ENCODE measurements at regions not wholly inside any gene's neighbourhood (a gene's known extent, or its start where the extent isn't known, plus 50 kb on each side); places are given as distances from the start of the nearest gene placed in this dataset.
A peak's percentile ranks its signal among the peaks of the same experiment; 100 is the strongest.

GRCh38 chr9:13960011-13960765 lies 353.8 kb downstream of the NFIB start:
- BruUV-seq (replicated peaks), result no TSS peak
- FAIRE-seq, result no peak
- POLR2A ChIA-PET, result interaction anchor here (0.7 kb wide), 1 partner anchor 334 kb away, joined by 3 read pairs; no protein-coding TSS in a partner anchor
- H4K20me1 ChIP-seq (replicated peaks; ENCODE audit: control insufficient read depth, extremely low read depth, insufficient read depth, low read length), result no peaks in the 10 kb centered on the region
- dilution Hi-C loops (cut with MboI; ENCODE audit: extremely low pct_ligation_motif_present, low sequenced_read_pairs), result no loop called here
- peaks cover 3% of the 10 kb centered on the region for H3K4me1 ChIP-seq (ENCODE audit: control insufficient read depth, extremely low read depth, insufficient read depth, low read length)
- intact Hi-C loops (cut with micrococcal nuclease), result no loop called here
- TF ChIP-seq EZH2 (IDR thresholded peaks at IDR 0.05; ENCODE audit: borderline replicate concordance, low read depth, low read length, severe bottlenecking) (no peak), MYC (IDR thresholded peaks at IDR 0.05; ENCODE audit: low read depth, low read length) (no peak), MAX (IDR thresholded peaks at IDR 0.05; ENCODE audit: insufficient read depth, insufficient read length) (no peak)
- H3K36me3 ChIP-seq (ENCODE audit: control insufficient read depth in 2 of 2, extremely low read depth in 1 of 2, insufficient read depth in 2 of 2, low read length in 2 of 2), result no peaks in the 10 kb centered on the region
- H3K4me2 ChIP-seq (ENCODE audit: insufficient read depth, low read length), result no peak overlapping the region
- no peak overlapping the region for H3K4me3 ChIP-seq (replicated peaks in 1 of 3; ENCODE audit: insufficient read depth in 1 of 3, low read depth in 1 of 3, low read length in 3 of 3)
- no peaks in the 10 kb centered on the region for H3K79me2 ChIP-seq (ENCODE audit: control insufficient read depth, insufficient read depth, low read length)
- H2AFZ ChIP-seq (ENCODE audit: low read depth, low read length), result no peak overlapping the region
- H3K9ac ChIP-seq (replicated peaks; ENCODE audit: extremely low read depth, insufficient read depth, low read length), result no peak overlapping the region
- CTCF ChIA-PET, result interaction anchor here (1.1 to 1.7 kb wide), 3 partner anchors 10 to 67 kb away, joined by 3 to 6 read pairs (median 3); no protein-coding TSS in a partner anchor
- H3K27ac ChIP-seq (ENCODE audit: insufficient read depth, low read depth, low read length), result no peak overlapping the region
- no peaks in the 10 kb centered on the region for H3K9me1 ChIP-seq (replicated peaks; ENCODE audit: control insufficient read depth, extremely low read depth, insufficient read depth, low read length)
- no peaks in the 10 kb centered on the region for H3K9me3 ChIP-seq (replicated peaks; ENCODE audit: control insufficient read depth, insufficient read depth, low read length)
- no peaks in the 10 kb centered on the region for H3K27me3 ChIP-seq (ENCODE audit: control insufficient read depth in 2 of 2, insufficient read depth in 2 of 2, low read length in 2 of 2)
- peak; percentile 65 for DNase-seq (ENCODE audit: low read depth, low spot score)

DNA sequence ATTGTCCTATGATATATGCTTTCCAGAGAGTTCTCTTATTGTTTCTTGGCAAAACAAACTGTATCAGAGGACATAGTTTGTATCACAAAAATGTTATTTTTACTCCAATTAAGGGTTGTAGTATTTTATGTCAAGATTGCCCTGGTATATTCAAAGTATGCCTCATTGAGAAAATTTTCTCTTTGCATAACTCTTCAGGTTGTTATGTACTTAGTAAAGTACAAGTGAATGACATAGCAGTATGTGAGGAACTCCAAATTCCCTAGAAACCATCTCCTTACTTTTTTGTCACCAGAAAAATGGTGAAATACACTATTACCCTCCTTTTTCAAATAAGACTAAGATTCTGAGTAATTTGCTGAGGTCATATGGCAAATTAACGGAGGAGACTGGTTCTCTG lies 355.3 kb downstream of the NFIB start:
- Histone ChIP-seq H3K4me3 (replicated peaks in 1 of 3; ENCODE audit: insufficient read depth in 1 of 3, low read depth in 1 of 3, low read length in 3 of 3) (no peak overlapping the region), H3K4me2 (ENCODE audit: insufficient read depth, low read length) (no peak overlapping the region), H3K36me3 (ENCODE audit: control insufficient read depth in 2 of 2, extremely low read depth in 1 of 2, insufficient read depth in 2 of 2, low read length in 2 of 2) (no peaks in the 10 kb centered on the region), H3K9me1 (replicated peaks; ENCODE audit: control insufficient read depth, extremely low read depth, insufficient read depth, low read length) (no peaks in the 10 kb centered on the region), H3K27me3 (ENCODE audit: control insufficient read depth in 2 of 2, insufficient read depth in 2 of 2, low read length in 2 of 2) (no peaks in the 10 kb centered on the region), H4K20me1 (replicated peaks; ENCODE audit: control insufficient read depth, extremely low read depth, insufficient read depth, low read length) (no peaks in the 10 kb centered on the region), H3K4me1 (ENCODE audit: control insufficient read depth, extremely low read depth, insufficient read depth, low read length) (peaks cover 3% of the 10 kb centered on the region), H3K27ac (ENCODE audit: insufficient read depth, low read depth, low read length) (no peak overlapping the region), H2AFZ (ENCODE audit: low read depth, low read length) (no peak overlapping the region), H3K9ac (replicated peaks; ENCODE audit: extremely low read depth, insufficient read depth, low read length) (no peak overlapping the region), H3K79me2 (ENCODE audit: control insufficient read depth, insufficient read depth, low read length) (no peaks in the 10 kb centered on the region), H3K9me3 (replicated peaks; ENCODE audit: control insufficient read depth, insufficient read depth, low read length) (no peaks in the 10 kb centered on the region)
- intact Hi-C loops (cut with micrococcal nuclease) (no loop called here), dilution Hi-C loops (cut with MboI; ENCODE audit: extremely low pct_ligation_motif_present, low sequenced_read_pairs) (no loop called here)
- TF ChIP-seq FOS (IDR thresholded peaks at IDR 0.05; ENCODE audit: borderline replicate concordance, insufficient read depth, low read length) (no peak), MAX (IDR thresholded peaks at IDR 0.05; ENCODE audit: insufficient read depth, insufficient read length) (no peak), GATA2 (IDR thresholded peaks at IDR 0.05; ENCODE audit: insufficient read depth, insufficient read length, low read depth, low read length) (no peak), POLR2A (IDR thresholded peaks at IDR 0.05; ENCODE audit: low read depth, low read length) (no peak)
- no TSS peak for BruUV-seq (replicated peaks)
- ChIA-PET POLR2A (no interaction called here), CTCF (no interaction called here)
- DNase-seq (ENCODE audit: low read depth, low spot score), result no peak
- FAIRE-seq, result no peak

Measured in endothelial cell of umbilical vein (primary cell).